ENCODE measurements at regions not wholly inside any gene's neighbourhood (a gene's known extent, or its start where the extent isn't known, plus 50 kb on each side); places are given as distances from the start of the nearest gene placed in this dataset.

DNA sequence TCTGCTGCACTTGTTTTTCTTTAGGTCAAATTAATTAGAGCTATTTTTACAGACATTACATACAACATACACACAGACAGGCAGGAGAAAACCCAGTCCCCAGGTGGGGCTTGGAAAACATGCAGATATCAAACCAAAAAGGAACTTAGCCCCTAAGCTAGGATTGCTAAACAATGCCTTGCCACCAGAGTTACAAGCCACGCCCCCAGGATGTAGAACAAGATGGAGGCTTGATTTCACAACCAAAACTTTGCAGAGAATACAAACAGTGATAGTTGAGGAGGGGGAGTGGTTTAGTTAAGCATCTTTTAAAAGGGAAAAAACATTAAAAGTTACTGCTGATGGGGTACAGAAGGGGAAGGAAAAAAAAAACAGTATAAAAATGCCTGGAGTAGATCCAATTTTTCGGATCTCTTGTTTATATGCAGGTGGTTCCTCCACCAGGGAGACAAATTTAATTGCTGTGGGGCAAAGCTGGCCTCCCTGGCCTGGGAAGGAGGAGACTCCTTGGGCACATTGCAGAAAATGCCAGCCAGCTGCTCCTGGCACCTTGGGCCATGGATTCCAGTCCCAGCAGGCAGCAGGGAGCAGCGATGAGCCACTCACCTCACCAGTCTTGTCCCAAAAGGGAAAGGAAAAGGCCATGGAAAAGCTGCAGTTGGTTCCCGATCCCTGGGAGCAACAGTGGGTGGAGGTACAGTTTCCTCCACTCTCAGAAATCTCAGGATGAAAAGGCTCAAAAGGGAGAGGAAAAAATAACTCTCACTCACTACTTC is 348.4 kb upstream of the REG3G start:
- no peaks in the 10 kb centered on the region for H3K4me1 ChIP-seq
- H3K27ac ChIP-seq, result no peak overlapping the region
- no peak overlapping the region for H3K4me3 ChIP-seq
- H3K9me3 ChIP-seq, result no peaks in the 10 kb centered on the region
- no peaks in the 10 kb centered on the region for H3K36me3 ChIP-seq
- no peaks in the 10 kb centered on the region for H3K27me3 ChIP-seq
- DNase-seq (ENCODE audit: extremely low spot score in 2 of 2), result no peak
- no peak for TF ChIP-seq POLR2AphosphoS5 (IDR thresholded peaks at IDR 0.05; ENCODE audit: insufficient read depth in 1 of 2, low read depth in 1 of 2)
- no peak for TF ChIP-seq POLR2A (IDR thresholded peaks at IDR 0.05)
- TF ChIP-seq, protein P1, sequence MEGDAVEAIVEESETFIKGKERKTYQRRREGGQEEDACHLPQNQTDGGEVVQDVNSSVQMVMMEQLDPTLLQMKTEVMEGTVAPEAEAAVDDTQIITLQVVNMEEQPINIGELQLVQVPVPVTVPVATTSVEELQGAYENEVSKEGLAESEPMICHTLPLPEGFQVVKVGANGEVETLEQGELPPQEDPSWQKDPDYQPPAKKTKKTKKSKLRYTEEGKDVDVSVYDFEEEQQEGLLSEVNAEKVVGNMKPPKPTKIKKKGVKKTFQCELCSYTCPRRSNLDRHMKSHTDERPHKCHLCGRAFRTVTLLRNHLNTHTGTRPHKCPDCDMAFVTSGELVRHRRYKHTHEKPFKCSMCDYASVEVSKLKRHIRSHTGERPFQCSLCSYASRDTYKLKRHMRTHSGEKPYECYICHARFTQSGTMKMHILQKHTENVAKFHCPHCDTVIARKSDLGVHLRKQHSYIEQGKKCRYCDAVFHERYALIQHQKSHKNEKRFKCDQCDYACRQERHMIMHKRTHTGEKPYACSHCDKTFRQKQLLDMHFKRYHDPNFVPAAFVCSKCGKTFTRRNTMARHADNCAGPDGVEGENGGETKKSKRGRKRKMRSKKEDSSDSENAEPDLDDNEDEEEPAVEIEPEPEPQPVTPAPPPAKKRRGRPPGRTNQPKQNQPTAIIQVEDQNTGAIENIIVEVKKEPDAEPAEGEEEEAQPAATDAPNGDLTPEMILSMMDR (IDR thresholded peaks at IDR 0.05), result no peak
- intact Hi-C loops (cut with DNase I), result no loop called here

DNA sequence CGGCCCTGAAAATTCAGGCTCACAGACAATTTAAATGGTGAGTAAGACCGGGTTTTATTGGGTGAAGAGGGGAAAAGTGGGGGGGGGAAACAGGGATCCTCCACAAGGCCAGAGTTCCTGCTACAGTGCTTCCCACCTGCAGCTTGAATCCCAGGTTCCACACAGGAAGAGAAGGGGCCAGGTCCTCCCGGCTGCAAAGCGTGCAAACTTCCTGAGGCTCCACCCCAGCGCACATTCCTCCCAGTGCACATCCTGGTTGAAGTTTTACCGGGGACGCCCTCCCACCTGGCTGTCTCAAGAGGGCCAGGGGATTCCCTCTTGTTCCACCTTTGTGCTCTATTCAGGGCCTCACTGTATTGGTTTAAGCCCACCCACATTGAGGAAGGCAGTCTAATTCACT is 347.7 kb upstream of the REG3G start:
- intact Hi-C loops (cut with DNase I), result no loop called here
- no peaks in the 10 kb centered on the region for H3K27me3 ChIP-seq

DNA sequence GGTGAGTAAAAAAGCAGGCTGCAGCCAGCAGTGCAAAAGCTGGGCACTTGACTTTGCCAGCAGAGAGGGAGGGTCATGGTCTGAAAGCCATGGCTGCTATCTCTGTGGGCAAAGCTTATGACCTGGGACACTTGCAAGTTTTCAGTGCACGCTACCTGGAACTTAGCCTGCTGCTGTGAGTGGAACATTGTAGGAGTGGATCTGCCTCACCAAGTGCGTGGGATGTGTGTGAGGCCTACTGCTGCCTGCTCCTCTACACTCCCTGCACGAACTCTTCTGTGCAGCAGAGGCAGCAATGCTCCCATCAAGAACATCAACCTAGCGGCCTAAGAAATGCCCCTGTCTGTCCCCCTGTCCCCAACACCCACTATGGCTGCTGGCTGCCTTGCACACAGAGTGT is 344.1 kb upstream of the REG3G start:
- DNase-seq (ENCODE audit: extremely low spot score in 2 of 2), result no peak
- H3K27ac ChIP-seq, result no peak overlapping the region
- no peaks in the 10 kb centered on the region for H3K36me3 ChIP-seq
- TF ChIP-seq POLR2AphosphoS5 (IDR thresholded peaks at IDR 0.05; ENCODE audit: insufficient read depth in 1 of 2, low read depth in 1 of 2) (no peak), POLR2A (IDR thresholded peaks at IDR 0.05) (no peak)
- TF ChIP-seq, protein P1 (IDR thresholded peaks at IDR 0.05), result no peak
- no peaks in the 10 kb centered on the region for H3K27me3 ChIP-seq
- H3K9me3 ChIP-seq, result no peaks in the 10 kb centered on the region
- H3K4me1 ChIP-seq, result no peaks in the 10 kb centered on the region
- intact Hi-C loops (cut with DNase I), result no loop called here
- H3K4me3 ChIP-seq, result no peak overlapping the region

More for the DNA sequence above, 347.7 kb upstream of the REG3G start:
- Histone ChIP-seq H3K9me3 (no peaks in the 10 kb centered on the region), H3K4me1 (no peaks in the 10 kb centered on the region), H3K4me3 (no peak overlapping the region), H3K27ac (no peak overlapping the region), H3K36me3 (no peaks in the 10 kb centered on the region)
- no peak for DNase-seq (ENCODE audit: extremely low spot score in 2 of 2)
- TF ChIP-seq, protein P1 (IDR thresholded peaks at IDR 0.05), result no peak
- TF ChIP-seq POLR2A (IDR thresholded peaks at IDR 0.05) (no peak), POLR2AphosphoS5 (IDR thresholded peaks at IDR 0.05; ENCODE audit: insufficient read depth in 1 of 2, low read depth in 1 of 2) (no peak)

DNA sequence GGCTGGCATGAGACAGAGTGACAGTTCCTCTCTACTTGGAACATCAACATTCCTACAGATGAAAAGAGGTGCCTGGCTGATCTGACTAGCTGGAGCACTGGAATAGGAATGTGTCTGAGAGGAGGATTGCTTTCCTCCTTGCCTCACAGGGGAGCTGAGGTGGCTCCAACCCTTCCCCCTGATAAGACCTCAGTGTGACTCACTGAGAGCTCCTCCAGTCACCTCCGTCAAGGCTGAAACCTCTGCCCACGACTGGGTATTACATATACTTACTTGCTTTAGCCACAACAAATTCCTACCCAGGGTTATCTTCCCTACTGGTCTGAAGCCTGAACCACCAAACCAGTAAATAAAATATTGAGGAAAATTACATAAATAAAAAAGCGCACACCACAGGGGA is 342.7 kb upstream of the REG3G start:
- no peaks in the 10 kb centered on the region for H3K36me3 ChIP-seq
- H3K27ac ChIP-seq, result no peak overlapping the region
- no peak for DNase-seq (ENCODE audit: extremely low spot score in 2 of 2)
- H3K9me3 ChIP-seq, result no peaks in the 10 kb centered on the region
- H3K4me3 ChIP-seq, result no peak overlapping the region
- no peaks in the 10 kb centered on the region for H3K4me1 ChIP-seq
- no peaks in the 10 kb centered on the region for H3K27me3 ChIP-seq
- TF ChIP-seq POLR2AphosphoS5 (IDR thresholded peaks at IDR 0.05; ENCODE audit: insufficient read depth in 1 of 2, low read depth in 1 of 2) (no peak), POLR2A (IDR thresholded peaks at IDR 0.05) (no peak)
- TF ChIP-seq, protein P1 (IDR thresholded peaks at IDR 0.05), result no peak
- intact Hi-C loops (cut with DNase I), result no loop called here

DNA sequence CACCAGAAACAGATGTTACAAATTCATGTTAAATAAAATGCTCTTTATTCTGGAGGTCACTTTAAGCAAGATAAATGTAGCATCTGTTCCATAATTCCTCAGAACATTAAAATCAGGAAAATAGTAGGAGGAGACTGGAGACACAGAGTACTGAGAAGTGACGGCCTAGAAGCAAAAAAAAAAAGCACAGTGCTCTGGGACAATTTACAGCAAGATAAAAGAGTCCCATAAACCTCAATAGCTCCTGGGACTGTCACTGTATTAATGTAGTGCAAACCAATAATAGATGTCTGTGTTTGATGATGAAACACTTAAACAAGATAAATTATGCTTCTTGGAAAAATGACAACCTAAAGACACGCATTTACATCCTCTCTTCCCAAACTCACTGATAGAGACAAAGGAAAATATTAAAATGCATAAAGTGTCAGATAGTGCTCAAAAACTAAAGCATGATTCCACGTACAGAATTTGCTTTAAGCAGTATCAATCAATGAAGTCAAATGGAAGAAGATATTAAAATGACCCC is 338.8 kb upstream of the REG3G start:
- Histone ChIP-seq H3K27ac (no peak overlapping the region), H3K27me3 (no peaks in the 10 kb centered on the region), H3K4me1 (no peaks in the 10 kb centered on the region), H3K36me3 (no peaks in the 10 kb centered on the region), H3K9me3 (no peaks in the 10 kb centered on the region), H3K4me3 (no peak overlapping the region)
- no peak for DNase-seq (ENCODE audit: extremely low spot score in 2 of 2)
- TF ChIP-seq POLR2A (IDR thresholded peaks at IDR 0.05) (no peak), POLR2AphosphoS5 (IDR thresholded peaks at IDR 0.05; ENCODE audit: insufficient read depth in 1 of 2, low read depth in 1 of 2) (no peak)
- TF ChIP-seq, protein P1 (IDR thresholded peaks at IDR 0.05), result no peak
- intact Hi-C loops (cut with DNase I), result no loop called here

All from vagina (tissue), 2 donors.